Uterus (tissue), 3 donors: ENCODE measurements at regions not wholly inside any gene's neighbourhood (a gene's known extent, or its start where the extent isn't known, plus 50 kb on each side); places are given as distances from the start of the nearest gene placed in this dataset.

Experiments
- DNase-seq, 2 donors: peaks; one replicate each; pipeline ENCODE4 v3.0.0-alpha.2; 2019 to 2020
- H3K27ac ChIP-seq, 2 donors: fragments of 200-600 bp; sonication (generic); 1 replicate in 1 of 2; 2 replicates in 1 of 2; pipeline ENCODE4 v1.5.1; 2016 to 2018
- H3K27me3 ChIP-seq, 2 donors: fragments of 200-600 bp; sonication (generic); one replicate each; pipeline ENCODE4 v1.5.1; 2018 to 2019; ENCODE audit warnings: control low read depth in 1 of 2
- H3K36me3 ChIP-seq, 2 donors: fragments of 200-600 bp; sonication (generic); one replicate each; pipeline ENCODE4 v1.5.1; 2019; ENCODE audit warnings: control low read depth in 1 of 2
- H3K4me1 ChIP-seq, 2 donors: fragments of 200-600 bp; sonication (generic); one replicate each; pipeline ENCODE4 v1.5.1; 2018 to 2019; ENCODE audit warnings: control low read depth in 1 of 2
- H3K4me3 ChIP-seq, 2 donors: fragments of 200-600 bp; sonication (generic); 1 replicate in 1 of 2; 2 replicates in 1 of 2; pipeline ENCODE4 v1.5.1; 2018 to 2019; ENCODE audit warnings: mild to moderate bottlenecking in 1 of 2
- H3K9me3 ChIP-seq, 2 donors: fragments of 200-600 bp; sonication (generic); one replicate each; pipeline ENCODE4 v1.5.1; 2019; ENCODE audit warnings: control low read depth in 1 of 2
- CTCF ChIP-seq, 4 experiments: fragments of 200-600 bp in 2 of 4; fragments of 450-650 bp in 2 of 4; sonication (generic) in 2 of 4; IDR thresholded peaks; one replicate each; pipeline ENCODE4 v1.5.1; 2016 to 2019; ENCODE audit warnings: antibody characterized with exemption in 4 of 4, mild to moderate bottlenecking in 2 of 4, moderate library complexity in 1 of 4
- POLR2A ChIP-seq, 2 donors: fragments of 450-650 bp; IDR thresholded peaks; one replicate each; pipeline ENCODE4 v1.6.1; 2016; ENCODE audit warnings: antibody characterized with exemption in 2 of 2, mild to moderate bottlenecking in 1 of 2, moderate library complexity in 1 of 2
- intact Hi-C: fragments of 100-400 bp; cut with DNase I; formaldehyde crosslinking; loops from one replicate; pipeline ENCODE4 v1.15.1; 2023; ENCODE audit warnings: low total_unique reads
- donor health status: DM: yes; HTN: yes; CAD: no.

- no peak for DNase-seq
- no peak overlapping the region for H3K27ac ChIP-seq
- no peaks in the 10 kb centered on the region for H3K4me1 ChIP-seq
- H3K4me3 ChIP-seq, result no peak overlapping the region
- intact Hi-C loops, result no loop called here
- H3K27me3 ChIP-seq, result no peaks in the 10 kb centered on the region
- TF ChIP-seq CTCF (IDR thresholded peaks at IDR 0.05) (no peak), POLR2A (IDR thresholded peaks at IDR 0.05) (no peak)
- no peaks in the 10 kb centered on the region for H3K36me3 ChIP-seq
- peaks cover 0 to 5% of the 10 kb centered on the region in 2 donors for H3K9me3 ChIP-seq
Observed at GRCh38 chr1:2937805-2938204, 83.5 kb upstream of the ACTRT2 start.

DNA sequence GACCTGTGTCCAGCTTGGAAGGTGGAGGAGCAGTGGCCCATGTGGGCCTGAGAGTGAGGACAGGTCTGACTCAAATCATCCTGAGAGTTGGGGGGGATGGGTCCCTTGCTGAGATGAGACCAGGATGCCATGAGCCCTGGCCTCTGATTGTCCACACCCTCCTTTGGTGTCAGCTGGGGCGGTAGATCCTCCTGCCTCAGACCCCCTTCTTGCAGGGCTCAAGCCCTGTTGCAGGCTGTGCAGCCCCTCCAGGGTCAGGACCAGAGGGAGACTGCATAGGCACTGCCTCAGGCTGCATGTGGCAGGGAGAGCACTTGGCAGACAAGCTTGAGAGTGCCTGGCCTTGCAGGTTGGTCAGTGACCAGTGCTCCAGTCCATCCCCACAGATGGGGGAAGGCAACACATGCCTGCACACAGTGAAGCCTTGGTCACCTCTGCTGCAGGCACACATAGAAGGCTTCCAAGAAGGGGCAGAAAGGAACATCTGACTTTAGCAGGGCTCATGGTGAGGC lies 82.2 kb upstream of the ACTRT2 start:
- H3K27ac ChIP-seq, result no peak overlapping the region
- intact Hi-C loops, result no loop called here
- H3K9me3 ChIP-seq, result peaks cover 0 to 5% of the 10 kb centered on the region in 2 donors
- TF ChIP-seq CTCF (IDR thresholded peaks at IDR 0.05), result no peak
- no peak for TF ChIP-seq POLR2A (IDR thresholded peaks at IDR 0.05)
- no peak overlapping the region for H3K4me3 ChIP-seq
- DNase-seq, result no peak
- H3K4me1 ChIP-seq, result no peaks in the 10 kb centered on the region
- H3K27me3 ChIP-seq, result no peaks in the 10 kb centered on the region
- H3K36me3 ChIP-seq, result no peaks in the 10 kb centered on the region

GRCh38 chr1:2940178-2940577 lies 81.1 kb upstream of the ACTRT2 start:
- Histone ChIP-seq H3K4me3 (no peak overlapping the region), H3K27me3 (no peaks in the 10 kb centered on the region), H3K36me3 (no peaks in the 10 kb centered on the region), H3K4me1 (no peaks in the 10 kb centered on the region), H3K9me3 (peaks cover 0 to 5% of the 10 kb centered on the region in 2 donors), H3K27ac (no peak overlapping the region)
- intact Hi-C loops, result no loop called here
- no peak for DNase-seq
- no peak for TF ChIP-seq CTCF (IDR thresholded peaks at IDR 0.05)
- no peak for TF ChIP-seq POLR2A (IDR thresholded peaks at IDR 0.05)

- no peak for DNase-seq
- intact Hi-C loops, result no loop called here
- no peaks in the 10 kb centered on the region for H3K4me1 ChIP-seq
- H3K9me3 ChIP-seq, result peaks cover 0 to 5% of the 10 kb centered on the region in 2 donors
- H3K27ac ChIP-seq, result no peak overlapping the region
- no peaks in the 10 kb centered on the region for H3K27me3 ChIP-seq
- TF ChIP-seq CTCF (IDR thresholded peaks at IDR 0.05) (no peak), POLR2A (IDR thresholded peaks at IDR 0.05) (no peak)
- no peaks in the 10 kb centered on the region for H3K36me3 ChIP-seq
- H3K4me3 ChIP-seq, result no peak overlapping the region
Observed at GRCh38 chr1:2941040-2941439, 80.2 kb upstream of the ACTRT2 start.

DNA sequence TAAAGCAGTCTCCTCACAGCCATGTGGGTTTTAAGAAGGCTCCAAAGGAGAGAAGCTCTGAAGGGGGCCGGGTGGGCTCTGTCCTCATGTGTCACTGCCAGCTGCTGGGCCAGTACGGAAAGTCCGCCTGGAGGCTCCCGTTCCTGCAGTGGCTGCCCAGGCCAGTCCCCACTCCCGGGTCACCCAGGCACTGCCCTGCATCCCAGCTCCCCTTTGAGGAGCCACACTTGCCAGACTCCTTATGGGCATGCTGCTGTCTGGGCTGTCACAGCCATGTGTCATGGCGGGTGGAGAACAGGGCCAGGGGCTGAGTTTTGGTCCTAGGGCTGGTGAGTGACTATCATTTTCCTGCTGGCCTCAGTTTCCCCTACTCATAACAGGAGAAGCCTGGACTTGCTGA lies 79.4 kb upstream of the ACTRT2 start:
- TF ChIP-seq POLR2A (IDR thresholded peaks at IDR 0.05), result no peak
- no peak for TF ChIP-seq CTCF (IDR thresholded peaks at IDR 0.05)
- no peak for DNase-seq
- Histone ChIP-seq H3K9me3 (peaks cover 0 to 5% of the 10 kb centered on the region in 2 donors), H3K36me3 (no peaks in the 10 kb centered on the region), H3K27ac (no peak overlapping the region), H3K27me3 (no peaks in the 10 kb centered on the region), H3K4me3 (no peak overlapping the region), H3K4me1 (no peaks in the 10 kb centered on the region)
- intact Hi-C loops, result no loop called here
